Sigmoid colon (tissue), 4 donors: ENCODE measurements at regions not wholly inside any gene's neighbourhood (a gene's known extent, or its start where the extent isn't known, plus 50 kb on each side); places are given as distances from the start of the nearest gene placed in this dataset.

Source experiments
- POLR2AphosphoS5 ChIP-seq, 4 donors: sonication (generic); formaldehyde crosslinking; IDR thresholded peaks; one replicate each; pipeline ENCODE4 v1.6.1; 2017; ENCODE audit warnings: antibody characterized with exemption in 4 of 4
- TF ChIP-seq, protein P1 (sequence below), 4 experiments: fragments of 450-650 bp in 3 of 4; fragments of 200-600 bp in 1 of 4; IDR thresholded peaks; one replicate each; pipeline ENCODE4 v1.5.1; 2016 to 2019; ENCODE audit warnings: antibody characterized with exemption in 4 of 4, mild to moderate bottlenecking in 3 of 4, moderate library complexity in 2 of 4

DNA sequence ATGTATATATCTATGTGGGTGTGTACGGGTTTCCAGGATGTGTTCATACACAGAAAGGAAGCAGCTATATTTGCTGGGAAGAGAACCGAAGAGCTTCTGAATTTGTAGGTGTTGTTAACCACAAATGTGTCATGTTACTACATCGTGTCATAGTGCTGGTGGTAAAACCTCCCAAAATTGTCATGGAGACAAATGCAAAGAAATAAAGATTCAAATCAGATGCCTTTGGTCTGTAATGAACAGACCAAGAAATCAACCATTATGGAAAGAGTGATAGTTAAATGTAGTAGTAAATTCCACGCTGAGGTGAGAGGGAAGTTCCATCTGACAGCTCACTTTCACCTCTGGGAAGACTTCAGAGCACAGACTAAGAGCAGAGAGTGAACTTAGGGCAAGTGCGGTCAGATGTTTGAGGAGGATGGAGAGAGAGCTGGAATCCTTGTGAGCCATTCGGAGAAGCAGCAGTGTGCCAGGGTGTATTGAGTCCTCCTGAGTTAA is 487.5 kb downstream of the TMEM121 start:
- TF ChIP-seq, protein P1, sequence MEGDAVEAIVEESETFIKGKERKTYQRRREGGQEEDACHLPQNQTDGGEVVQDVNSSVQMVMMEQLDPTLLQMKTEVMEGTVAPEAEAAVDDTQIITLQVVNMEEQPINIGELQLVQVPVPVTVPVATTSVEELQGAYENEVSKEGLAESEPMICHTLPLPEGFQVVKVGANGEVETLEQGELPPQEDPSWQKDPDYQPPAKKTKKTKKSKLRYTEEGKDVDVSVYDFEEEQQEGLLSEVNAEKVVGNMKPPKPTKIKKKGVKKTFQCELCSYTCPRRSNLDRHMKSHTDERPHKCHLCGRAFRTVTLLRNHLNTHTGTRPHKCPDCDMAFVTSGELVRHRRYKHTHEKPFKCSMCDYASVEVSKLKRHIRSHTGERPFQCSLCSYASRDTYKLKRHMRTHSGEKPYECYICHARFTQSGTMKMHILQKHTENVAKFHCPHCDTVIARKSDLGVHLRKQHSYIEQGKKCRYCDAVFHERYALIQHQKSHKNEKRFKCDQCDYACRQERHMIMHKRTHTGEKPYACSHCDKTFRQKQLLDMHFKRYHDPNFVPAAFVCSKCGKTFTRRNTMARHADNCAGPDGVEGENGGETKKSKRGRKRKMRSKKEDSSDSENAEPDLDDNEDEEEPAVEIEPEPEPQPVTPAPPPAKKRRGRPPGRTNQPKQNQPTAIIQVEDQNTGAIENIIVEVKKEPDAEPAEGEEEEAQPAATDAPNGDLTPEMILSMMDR (IDR thresholded peaks at IDR 0.05): no peak
- no peak for TF ChIP-seq POLR2AphosphoS5 (IDR thresholded peaks at IDR 0.05)
